CD4-positive, alpha-beta T cell treated with Interferon gamma for 1 hour (primary cell): ENCODE measurements at regions not wholly inside any gene's neighbourhood (a gene's known extent, or its start where the extent isn't known, plus 50 kb on each side); places are given as distances from the start of the nearest gene placed in this dataset.
"Not testable (repeated sequence)": the region's sequence is repeated elsewhere in the genome, so short reads cannot be mapped to it uniquely, and the experiment has no call there.

Experiments
- DNase-seq: peaks from one replicate; pipeline ENCODE4 v3.0.0-alpha.2; 2020

DNA sequence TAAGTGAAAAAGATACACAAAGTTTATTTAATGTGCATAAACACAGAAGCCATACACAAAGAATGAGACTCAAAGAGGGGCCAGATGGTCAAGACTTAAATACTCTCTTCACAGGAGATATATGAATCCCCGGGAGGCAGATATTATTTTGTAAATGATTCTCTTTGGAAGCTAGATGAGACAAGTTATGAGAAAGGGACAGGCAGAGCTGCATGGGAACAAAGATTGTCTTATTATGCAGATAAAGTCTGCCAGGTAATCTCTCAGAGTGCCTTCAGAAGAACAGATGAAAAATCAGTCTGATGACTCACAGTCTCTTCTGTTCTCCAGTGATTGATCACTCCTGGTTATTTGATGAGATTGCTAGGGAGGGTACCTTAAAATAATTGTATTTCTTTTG is 89.0 kb downstream of the NAF1 start:
- DNase-seq: no peak

DNA sequence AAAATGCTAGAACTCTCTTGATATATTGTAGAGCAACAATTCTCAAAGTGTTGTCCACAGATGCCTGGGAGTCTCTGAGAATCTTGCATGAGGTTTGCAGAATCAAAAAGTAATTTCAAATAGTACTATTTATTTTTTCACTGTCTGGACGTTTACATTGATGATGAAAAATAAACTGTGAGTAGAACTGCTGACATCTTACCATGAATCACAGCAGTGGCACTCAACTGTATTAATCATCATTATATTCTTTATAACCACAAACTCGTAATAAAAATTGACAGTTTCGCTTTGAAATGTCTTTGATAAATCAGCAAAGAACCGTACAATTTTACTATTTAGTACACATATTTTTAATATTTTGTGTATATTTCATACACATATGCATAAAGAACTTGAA is 94.5 kb downstream of the NAF1 start:
- DNase-seq: no peak

DNA sequence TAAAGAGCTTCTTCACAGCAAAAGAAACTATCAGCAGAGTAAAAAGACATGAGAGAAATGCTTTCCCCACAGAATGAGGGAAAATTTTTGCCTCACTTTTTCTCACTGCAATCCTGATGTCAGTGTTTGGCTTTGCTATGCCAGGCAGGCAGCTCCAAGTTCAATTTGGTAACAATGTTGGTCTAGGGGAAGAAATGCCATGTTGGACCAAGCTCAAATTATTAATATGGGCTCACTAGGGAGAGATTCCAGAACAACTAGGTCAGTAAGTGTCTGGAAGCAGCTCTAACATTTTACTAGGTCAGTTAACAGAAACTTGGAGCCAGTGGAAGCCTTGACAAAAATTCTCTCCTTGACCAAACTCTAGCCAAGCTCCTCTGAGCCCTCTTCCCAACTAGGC is 95.4 kb downstream of the NAF1 start:
- DNase-seq: no peak

DNA sequence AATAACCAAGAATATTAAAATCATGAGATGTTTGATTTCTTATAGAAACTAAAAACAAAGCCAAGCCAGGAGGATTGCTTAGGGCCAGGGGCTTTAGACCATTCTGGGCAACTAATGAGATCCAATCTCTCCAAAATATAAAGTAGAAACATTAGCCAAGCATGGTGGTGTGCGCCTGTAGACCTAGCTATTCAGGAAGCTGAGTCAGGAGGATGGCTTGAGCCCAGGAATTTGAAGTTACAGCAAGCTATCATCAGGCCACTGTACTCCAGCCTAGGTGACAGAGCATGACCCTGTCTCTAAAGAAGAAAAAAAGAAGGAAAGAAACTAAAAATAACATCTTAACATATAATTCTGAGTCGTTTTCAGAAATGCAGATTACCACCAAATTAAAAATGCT is 96.7 kb downstream of the NAF1 start:
- no peak for DNase-seq

DNA sequence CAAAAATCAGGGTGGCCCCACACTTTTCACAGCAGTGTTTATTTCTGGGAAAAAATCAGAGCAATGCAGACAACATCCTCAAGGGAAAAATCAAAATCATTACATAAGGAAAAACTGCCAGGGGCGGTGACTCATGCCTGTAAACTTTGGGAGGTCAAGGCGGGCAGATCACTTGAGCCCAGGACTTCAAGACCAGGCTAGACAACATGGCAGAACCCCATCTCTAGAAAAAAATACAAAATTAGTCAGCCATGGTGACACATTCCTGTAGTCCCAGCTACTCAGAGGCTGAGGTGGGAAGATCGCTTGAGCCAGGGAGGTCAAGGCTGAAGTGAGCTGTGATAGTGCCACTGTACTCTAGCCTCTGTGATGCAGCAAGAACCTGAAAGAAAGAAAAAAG is 102.8 kb downstream of the NAF1 start:
- no peak for DNase-seq

DNA sequence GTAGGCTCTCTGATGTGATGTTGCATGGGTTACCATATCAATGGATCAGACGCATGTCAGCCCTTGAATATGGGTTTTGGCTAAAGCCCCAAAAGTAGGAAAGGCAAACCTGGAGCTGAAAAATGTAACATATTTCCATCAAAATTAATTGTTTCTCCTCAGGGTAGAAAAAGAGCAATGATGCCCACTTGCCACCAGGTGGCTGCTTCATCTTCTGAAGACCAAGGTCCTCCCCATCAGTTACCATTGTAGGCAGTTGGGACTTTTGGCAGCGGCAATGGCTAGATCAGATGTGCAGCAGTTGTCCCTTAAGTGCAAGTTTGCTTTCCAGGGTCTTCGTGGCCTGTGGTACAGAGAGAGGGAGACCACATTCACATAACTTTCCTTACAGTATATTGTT is 118.2 kb downstream of the NAF1 start:
- DNase-seq: no peak

DNA sequence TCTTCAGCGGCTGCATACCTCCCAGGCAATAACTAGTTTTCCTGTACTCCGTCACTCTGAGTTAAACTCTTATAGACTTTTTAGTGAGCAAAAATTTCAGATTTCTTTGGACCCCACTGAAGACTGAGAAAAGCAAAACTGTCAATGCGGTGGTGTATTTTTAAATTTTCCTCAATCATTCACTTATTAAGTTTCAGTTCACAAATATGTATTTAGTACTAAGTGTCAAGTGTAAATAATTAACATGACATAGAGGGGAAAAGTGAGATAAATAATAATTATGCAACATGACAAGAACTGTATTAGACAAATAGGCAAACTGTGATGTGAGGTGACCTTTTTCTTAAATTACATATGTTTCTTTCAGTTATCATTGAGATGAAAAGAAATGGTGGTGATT is 124.4 kb downstream of the NAF1 start:
- no peak for DNase-seq

DNA sequence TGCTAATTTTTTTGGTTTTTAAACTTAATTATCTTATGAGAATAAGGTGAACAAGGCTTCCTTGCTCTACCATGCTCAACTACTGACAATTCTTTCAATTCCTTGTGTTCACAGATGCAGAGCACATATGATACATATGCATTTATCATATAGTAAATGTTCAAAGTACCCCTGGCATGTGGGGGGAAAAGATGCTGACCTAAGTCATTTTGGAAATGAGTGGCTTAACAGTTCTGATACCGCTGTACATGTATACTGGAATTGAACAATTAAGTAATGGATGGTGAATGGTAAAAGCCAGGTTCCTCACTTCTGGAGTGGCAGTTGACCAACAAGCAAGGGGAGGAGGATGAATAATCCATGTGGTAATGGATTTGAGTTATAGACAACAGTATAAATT is 149.6 kb downstream of the NAF1 start:
- no peak for DNase-seq

DNA sequence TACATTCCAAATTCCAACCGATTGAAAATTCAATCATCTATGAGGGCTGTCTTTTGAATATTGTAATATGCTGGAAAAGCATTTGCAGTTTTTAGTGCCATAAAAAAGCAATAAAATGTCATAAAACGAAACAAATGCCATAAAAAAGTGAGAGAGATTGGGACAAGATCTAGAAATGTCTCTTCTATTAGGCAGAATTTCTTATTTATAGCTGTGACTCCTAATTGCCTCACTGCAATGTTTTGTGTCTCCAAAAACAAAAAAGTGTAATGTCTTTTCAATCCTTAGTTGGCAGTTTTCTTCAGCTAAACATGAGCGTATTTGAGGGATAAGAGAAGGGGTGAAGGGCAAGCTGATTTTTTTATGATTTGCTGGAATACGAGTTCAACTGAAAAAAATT is 153.9 kb downstream of the NAF1 start:
- DNase-seq: no peak

DNA sequence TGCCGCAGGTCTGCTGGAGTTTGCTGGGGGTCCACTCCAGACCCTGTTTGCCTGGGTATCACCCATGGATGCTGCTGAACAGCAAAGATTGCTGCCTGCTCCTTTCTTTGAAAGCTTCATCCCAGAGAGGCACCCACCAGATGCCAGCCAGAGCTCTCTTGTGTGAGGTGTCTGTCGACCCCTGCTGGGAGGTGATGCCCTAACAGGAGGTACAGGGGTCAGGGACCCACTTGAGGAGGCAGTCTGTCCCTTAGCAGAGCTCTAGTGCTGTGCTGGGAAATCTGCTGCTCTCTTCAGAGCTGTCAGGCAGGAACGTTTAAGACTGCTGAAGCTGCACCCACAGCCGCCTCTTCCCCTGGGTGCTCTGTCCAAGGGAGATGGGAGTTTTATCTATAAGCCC is 162.7 kb downstream of the NAF1 start:
- no peak for DNase-seq

DNA sequence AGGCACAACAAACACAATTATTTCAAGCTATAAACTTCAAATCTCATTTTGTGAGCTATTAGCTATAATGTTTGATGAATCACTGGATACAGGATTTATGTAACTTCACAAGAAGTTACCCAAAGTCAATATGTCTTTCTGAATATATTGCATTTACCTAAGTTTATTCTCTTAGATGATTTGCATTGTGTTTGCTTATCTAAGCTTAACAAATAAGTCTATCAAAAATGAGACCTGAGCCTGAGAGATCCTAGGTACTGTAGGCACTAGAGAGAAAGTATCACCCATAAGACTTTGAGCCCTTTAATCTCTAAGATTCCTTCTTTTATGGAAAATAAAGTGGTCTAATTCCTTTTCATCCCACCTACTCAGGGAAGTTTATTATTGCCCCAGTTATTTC is 178.2 kb downstream of the NAF1 start:
- DNase-seq: no peak

DNA sequence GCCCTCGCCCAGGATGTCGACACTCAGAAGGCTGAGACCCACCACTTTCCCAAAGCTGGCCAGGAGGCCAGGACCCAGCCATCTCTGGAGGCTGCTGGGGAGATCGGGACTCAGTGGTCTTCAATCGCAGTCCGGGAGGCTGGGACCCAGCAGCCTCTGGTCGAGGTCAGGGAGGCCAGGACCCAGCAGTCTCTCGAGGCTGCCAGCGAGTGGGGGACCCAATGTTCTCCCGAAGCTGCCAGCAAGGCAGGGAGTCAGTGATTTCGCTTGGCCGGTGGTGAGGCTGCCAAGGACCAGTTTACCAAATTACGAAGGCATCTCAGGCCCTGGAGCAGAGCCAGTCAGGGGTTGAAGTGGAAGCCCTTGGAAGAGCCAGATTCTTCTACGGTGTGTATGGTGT is 181.6 kb downstream of the NAF1 start:
- no peak for DNase-seq

DNA sequence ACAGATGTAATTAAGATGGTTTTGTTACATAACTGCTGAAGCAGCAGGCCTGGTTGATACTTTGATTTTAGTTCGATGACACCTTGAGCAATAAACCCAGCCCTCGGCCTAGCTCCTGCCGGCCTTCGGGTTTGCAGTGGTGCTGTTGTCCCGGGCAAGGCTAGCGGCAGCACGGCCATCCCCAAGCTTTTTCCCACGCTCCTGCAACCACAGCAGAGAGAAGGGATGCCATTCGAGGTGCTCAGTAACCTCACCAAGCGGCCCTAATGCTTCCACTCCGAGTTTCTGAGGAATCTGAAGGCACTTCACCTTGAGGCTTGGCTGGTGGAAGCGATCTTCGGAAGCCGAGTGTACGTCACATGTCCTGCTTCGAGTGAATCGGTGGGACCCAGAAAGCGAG is 182.1 kb downstream of the NAF1 start:
- no peak for DNase-seq

DNA sequence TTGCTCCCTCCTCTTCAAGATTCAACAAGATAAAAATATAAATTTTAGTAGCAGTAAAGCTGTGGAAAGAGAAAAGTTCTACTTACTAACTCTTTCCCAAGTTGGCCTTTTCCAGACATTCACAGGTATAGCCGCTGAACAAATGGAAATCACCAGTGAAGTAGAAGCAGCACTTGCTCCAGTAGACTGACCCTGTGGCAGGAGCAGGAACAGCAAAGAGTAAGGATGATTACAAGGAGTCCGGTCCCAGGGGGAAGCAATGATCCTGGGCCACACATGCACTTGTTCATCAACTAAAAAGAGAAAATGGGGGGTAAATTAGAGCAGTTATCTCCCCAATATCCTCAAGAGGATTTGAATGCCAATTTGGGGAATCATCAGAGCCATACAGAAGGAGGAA is 184.9 kb downstream of the NAF1 start:
- DNase-seq: no peak

DNA sequence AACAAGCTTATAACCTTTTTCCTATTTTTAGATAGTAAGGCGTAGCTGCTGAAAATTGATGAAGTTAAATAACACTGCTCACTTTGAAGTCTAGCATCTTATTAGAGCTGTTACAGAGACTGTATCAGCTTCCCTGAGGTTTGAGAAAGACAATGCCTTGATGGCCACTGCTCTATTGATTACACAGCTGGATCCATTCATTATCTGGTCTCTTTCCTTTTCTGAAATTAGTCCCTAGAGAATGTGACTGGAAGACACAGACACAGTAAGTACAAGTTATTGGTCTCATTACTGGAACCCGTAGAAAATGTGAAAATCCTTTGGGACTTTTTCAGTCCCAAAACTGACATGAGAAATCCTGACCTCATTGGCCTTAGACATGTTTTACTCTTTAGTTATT is 188.3 kb downstream of the NAF1 start:
- DNase-seq: no peak

DNA sequence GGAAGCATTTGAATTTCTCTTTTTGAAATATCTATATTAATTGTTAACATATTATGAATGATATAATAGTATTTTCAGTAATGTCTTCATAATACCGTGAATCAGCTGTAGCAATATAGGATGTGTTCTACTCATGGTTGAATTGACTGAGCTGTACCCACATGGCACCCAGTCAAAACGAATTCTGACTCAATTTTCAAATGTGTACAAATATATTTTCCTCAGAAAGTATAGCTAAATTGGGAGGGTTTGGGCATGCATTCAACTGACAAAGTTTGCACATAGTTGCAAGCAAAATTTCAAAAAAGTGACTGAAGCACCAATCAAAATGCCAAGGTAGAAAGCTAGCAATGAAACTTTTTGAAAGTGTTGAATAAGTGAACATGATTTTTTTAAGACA is 188.9 kb downstream of the NAF1 start:
- no peak for DNase-seq

DNA sequence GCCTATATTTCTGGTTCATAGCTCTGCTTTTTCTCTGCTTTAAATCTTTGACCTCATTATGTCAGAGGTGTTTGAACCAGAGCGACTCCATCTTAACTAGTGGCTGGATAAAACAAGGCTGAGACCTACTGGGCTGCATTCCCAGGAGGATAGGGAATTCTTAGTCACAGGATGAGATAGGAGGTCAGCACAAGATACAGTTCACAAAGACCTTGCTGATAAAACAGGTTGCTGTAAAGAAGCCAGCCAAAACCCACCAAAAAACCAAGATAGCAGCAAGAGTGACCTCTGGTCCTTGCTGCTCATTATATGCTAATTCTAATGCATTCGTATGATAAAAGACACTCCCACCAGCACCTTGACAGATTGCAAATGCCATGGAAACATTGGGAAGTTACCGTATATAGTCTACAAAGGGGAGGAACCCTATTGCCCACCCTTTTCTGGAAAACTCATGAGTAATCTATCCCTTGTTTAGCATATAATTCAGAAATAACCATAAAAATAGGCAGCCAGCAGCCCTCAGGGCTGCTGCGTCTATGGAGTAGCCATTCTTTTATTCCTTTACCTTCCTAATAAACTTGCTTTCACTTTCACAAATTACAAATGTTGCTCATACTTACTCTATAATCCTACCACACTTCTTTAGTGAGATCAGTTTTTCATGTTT is 193.9 kb downstream of the NAF1 start:
- no peak for DNase-seq

DNA sequence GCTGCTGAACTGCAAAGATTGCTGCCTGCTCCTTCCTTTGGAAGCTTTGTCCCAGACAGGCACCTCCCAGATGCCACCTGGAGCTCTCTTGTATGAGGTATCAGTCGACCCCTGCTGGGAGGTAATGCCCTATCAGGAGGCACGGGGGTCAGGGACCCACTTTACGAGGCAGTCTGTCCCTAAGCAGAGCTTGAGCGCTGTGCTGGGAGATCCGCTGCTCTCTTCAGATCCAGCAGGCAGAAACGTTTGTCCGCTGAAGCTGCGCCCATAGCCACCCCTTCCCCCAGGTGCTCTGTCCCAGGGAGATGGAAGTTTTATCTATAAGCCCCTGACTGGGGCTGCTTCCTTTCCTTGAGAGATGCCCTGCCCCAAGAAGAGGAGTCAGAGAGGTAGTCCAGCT is 197.5 kb downstream of the NAF1 start:
- DNase-seq: no peak

DNA sequence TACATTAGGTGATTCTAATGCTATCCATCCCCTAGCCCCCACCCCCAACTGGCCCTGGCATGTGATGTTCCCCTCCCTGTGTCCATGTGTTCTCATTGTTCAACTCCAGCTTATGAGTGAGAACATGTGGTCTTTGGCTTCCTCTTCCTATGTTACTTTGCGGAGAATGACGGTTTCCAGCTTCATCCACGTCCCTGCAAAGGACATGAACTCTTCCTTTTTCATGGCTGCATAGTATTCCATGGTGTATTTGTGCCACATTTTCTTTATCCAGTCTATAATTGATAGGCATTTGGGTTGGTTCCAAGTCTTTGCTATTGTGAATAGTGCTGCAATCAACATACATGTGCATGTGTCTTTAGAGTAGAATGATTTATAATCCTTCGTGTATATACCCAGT is 200.7 kb downstream of the NAF1 start:
- DNase-seq: not testable (repeated sequence)

DNA sequence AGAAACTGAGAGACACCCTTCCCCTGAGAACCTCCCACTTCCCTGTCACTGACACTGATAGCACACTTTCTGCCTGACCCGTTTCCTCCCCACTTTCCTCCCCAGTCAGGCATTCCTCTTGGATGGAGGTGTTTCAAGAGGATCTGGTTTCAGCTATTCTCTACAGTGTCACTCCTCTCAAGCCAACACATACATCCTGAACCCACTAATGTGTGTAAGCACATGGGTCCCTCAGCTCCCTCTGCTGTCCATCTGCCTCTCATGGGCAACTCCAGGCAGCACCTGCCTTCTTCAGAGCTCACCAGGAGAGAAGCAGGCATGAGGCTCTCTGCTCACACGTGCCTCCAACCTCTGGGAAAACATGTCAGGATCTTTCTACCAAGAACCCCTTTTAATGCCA is 207.6 kb downstream of the NAF1 start:
- no peak for DNase-seq

DNA sequence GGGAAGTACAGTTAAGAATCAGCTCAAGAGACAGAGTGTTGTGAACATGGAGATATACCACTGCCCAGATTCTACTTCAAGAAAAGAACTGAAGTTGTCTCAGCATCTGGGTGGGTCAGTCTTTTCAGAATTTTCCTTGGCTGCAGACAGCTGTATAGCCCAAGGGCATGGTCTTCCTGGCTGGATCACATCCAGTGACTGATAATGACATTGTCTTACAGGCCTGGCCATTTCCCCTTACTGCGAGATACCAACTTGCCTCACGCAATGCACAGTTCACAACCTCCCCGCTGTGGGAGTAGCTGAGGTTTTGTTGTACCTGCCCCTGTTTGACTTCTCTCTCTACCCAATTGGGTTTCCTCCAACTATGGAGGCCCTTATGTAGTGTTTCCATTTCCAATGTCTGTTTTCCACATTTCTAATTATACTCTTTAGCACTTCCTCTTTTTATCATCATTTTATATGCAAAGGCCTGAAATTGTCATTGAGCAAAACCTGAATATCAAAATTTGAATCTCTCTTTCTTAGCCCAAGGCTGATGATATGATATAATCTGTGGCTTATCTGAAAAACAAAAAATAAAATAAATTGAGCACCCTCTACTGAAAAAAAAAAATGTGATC is 209.1 kb downstream of the NAF1 start:
- DNase-seq: no peak

DNA sequence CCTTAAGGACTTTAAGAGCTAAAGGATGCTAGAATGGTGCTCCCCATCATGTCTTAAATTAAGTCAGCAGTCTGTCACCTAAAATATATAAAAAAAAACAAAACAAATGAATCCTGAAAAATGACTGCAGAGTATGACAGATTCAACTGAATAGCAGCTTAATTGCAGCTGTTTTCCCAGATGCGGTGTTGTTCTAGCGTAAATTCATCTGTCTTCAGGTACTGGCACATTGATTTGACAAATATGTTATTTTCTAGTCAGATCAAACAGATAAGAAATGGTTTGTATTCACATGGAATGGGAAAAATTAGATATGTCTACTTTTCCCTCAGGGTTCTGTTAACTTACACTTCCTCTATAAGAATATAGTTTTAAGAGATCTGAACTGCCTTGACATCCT is 211.7 kb downstream of the NAF1 start:
- DNase-seq: no peak

DNA sequence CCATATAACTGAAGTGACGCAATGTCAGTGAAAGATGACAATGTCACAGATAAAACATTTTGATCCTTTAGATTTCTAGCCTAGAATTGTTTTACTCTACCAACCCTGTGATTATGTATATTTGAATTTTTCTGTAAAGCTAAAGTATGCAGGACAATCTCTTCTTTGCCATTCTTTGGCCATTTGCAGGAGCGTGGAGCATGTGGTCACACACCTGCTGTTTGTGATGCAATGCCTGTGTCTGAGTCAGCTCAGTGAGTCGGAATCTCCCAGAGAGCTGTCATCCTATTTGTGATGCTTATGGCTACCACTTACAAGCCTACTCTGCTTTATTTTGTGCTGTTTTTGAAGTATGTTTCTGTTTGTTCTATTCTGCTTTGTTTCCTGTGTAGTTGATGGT is 214.5 kb downstream of the NAF1 start:
- DNase-seq: no peak

DNA sequence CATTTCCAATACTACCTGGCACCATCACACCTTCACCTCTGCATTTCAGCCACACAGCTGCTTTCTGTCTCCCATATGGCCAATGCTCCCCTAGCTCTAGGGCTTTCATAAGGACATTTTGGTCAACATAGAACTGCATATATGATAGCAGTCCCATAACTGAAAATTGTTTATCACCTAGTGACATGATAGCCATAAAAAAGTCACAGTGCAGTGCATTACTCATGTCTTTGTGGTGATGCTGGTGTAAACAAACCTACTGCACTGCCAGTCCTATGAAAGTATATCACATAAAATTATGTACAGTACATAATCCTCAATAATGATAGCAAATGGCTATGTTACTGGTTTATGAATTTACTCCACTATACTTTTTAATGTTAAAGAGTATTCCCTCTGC is 221.0 kb downstream of the NAF1 start:
- DNase-seq: no peak

DNA sequence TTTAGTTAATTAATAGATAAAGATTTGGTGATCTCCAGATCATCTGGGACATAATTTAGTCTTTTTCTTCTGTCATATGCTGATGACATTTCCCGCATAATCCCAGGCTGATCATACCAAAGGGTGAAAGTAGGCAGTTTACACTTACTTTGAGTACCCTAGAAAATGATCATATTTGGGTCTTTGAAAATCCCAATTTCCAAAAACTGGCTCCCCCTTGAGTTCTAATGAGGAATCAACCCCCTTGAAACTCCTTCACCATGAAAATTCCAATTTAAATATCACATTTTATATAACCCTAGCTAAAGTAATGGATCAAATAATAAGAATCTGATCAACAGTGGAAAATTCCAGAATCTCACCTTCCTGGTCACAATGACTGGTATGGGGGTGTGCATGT is 223.4 kb downstream of the NAF1 start:
- DNase-seq: no peak
